ENCODE measurements at regions not wholly inside any gene's neighbourhood (a gene's known extent, or its start where the extent isn't known, plus 50 kb on each side); places are given as distances from the start of the nearest gene placed in this dataset.
"Not testable (repeated sequence)": the region's sequence is repeated elsewhere in the genome, so short reads cannot be mapped to it uniquely, and the experiment has no call there.

DNA sequence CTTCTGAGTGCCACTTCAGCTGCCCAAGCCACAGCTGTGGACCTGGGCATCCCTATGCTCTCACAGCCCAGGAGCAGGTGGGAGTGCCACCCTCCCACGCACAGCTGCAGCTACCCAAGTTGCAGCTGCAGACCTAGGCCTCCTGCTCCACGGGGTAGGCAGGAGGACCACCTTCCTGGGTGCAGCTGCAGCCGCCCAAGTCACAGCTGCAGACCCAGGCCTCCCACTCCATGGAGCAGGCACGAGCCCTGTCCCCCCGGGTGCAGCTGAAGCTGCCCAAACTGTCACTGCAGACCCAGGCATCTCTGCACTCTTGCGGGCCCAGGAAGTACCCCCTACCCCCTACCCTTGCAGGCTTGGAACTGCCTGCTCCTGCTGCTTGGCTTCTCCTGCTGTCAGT, 260.2 kb downstream of the XPNPEP1 start:
- TF ChIP-seq, protein P1, sequence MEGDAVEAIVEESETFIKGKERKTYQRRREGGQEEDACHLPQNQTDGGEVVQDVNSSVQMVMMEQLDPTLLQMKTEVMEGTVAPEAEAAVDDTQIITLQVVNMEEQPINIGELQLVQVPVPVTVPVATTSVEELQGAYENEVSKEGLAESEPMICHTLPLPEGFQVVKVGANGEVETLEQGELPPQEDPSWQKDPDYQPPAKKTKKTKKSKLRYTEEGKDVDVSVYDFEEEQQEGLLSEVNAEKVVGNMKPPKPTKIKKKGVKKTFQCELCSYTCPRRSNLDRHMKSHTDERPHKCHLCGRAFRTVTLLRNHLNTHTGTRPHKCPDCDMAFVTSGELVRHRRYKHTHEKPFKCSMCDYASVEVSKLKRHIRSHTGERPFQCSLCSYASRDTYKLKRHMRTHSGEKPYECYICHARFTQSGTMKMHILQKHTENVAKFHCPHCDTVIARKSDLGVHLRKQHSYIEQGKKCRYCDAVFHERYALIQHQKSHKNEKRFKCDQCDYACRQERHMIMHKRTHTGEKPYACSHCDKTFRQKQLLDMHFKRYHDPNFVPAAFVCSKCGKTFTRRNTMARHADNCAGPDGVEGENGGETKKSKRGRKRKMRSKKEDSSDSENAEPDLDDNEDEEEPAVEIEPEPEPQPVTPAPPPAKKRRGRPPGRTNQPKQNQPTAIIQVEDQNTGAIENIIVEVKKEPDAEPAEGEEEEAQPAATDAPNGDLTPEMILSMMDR (conservative IDR thresholded peaks at IDR 0.05) = no peak
- TF ChIP-seq EZH2 (IDR thresholded peaks at IDR 0.05; ENCODE audit: low read depth) = no peak
- Histone ChIP-seq H3K27me3 (ENCODE audit: insufficient read depth, low read depth) (no peaks in the 10 kb centered on the region), H3K79me2 (ENCODE audit: low read depth) (no peaks in the 10 kb centered on the region), H3K9me2 (ENCODE audit: insufficient read depth) (no peaks in the 10 kb centered on the region), H3K9me3 (ENCODE audit: insufficient read depth, low read depth) (no peaks in the 10 kb centered on the region), H3K4me2 (no peak overlapping the region), H2AFZ (no peak overlapping the region), H3K36me3 (ENCODE audit: low read depth) (no peaks in the 10 kb centered on the region), H3K4me1 (replicated peaks; ENCODE audit: insufficient read depth) (no peaks in the 10 kb centered on the region), H4K20me1 (ENCODE audit: insufficient read depth) (no peaks in the 10 kb centered on the region), H3K27ac (no peak overlapping the region), H3K4me3 (no peak overlapping the region), H3F3A (ENCODE audit: insufficient read depth, low read depth) (no peaks in the 10 kb centered on the region)
- BruUV-seq (replicated peaks) = no TSS peak
- ChIA-PET CTCF (no interaction called here), POLR2A (ENCODE audit: unreplicated experiment) (no interaction called here)
- intact Hi-C loops (cut with micrococcal nuclease; ENCODE audit: unreplicated experiment) = no loop called here
- DNase-seq = no peak

DNA sequence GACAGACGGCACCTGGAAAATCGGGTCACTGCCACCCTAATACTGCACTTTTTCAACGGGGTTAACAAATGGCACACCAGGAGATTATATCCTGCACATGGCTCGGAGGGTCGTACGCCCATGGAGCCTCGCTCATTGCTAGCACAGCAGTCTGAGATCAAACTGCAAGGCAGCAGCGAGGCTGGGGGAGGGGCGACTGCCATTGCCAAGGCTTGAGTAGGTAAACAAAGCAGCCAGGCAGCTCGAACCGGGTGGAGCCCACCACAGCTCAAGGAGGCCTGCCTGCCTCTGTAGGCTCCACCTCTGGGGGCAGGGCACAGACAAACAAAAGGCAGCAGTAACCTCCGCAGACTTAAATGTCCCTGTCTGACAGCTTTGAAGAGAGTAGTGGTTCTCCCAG, 270.7 kb downstream of the XPNPEP1 start:
- H2AFZ ChIP-seq; DNase-seq; H3K4me3 ChIP-seq; BruUV-seq (replicated peaks); CTCF ChIA-PET; POLR2A ChIA-PET (ENCODE audit: unreplicated experiment); H3K27ac ChIP-seq; H3K9me2 ChIP-seq (ENCODE audit: insufficient read depth); H3K9me3 ChIP-seq (ENCODE audit: insufficient read depth, low read depth); H4K20me1 ChIP-seq (ENCODE audit: insufficient read depth); H3K4me1 ChIP-seq (replicated peaks; ENCODE audit: insufficient read depth); H3K36me3 ChIP-seq (ENCODE audit: low read depth); intact Hi-C loops (cut with micrococcal nuclease; ENCODE audit: unreplicated experiment); H3K4me2 ChIP-seq; H3K27me3 ChIP-seq (ENCODE audit: insufficient read depth, low read depth); H3K79me2 ChIP-seq (ENCODE audit: low read depth); H3F3A ChIP-seq (ENCODE audit: insufficient read depth, low read depth): not testable (repeated sequence)

DNA sequence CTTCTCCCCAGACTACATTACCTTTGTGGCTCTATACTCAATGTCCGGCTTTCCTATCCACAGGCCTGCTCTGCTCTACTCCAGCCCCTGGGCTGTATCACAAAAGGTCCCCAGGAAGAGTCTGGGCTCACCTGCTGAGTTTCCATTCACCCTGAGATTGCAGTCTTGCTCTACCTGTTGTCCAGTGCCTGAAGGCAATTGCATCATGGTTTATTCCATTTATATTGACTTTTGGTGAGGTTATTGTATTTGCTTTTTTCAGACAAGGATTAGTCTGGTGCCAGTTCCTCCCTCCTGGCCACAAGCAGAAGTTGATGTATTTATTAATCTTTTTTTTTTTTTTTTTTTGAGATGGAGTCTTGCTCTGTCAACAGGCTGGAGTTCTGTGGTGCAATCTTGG, 273.1 kb downstream of the XPNPEP1 start:
- Histone ChIP-seq H3F3A (ENCODE audit: insufficient read depth, low read depth) (no peaks in the 10 kb centered on the region), H3K79me2 (ENCODE audit: low read depth) (no peaks in the 10 kb centered on the region), H3K4me2 (no peak overlapping the region), H3K9me3 (ENCODE audit: insufficient read depth, low read depth) (no peaks in the 10 kb centered on the region), H3K27ac (no peak overlapping the region), H3K4me3 (no peak overlapping the region), H3K9me2 (ENCODE audit: insufficient read depth) (no peaks in the 10 kb centered on the region), H3K36me3 (ENCODE audit: low read depth) (no peaks in the 10 kb centered on the region), H3K27me3 (ENCODE audit: insufficient read depth, low read depth) (no peaks in the 10 kb centered on the region), H4K20me1 (ENCODE audit: insufficient read depth) (no peaks in the 10 kb centered on the region), H3K4me1 (replicated peaks; ENCODE audit: insufficient read depth) (no peaks in the 10 kb centered on the region), H2AFZ (no peak overlapping the region)
- no peak for TF ChIP-seq EZH2 (IDR thresholded peaks at IDR 0.05; ENCODE audit: low read depth)
- TF ChIP-seq, protein P1 (conservative IDR thresholded peaks at IDR 0.05) = no peak
- no peak for DNase-seq
- CTCF ChIA-PET = no interaction called here
- POLR2A ChIA-PET (ENCODE audit: unreplicated experiment) = interaction anchor here (0.6 kb wide), 1 partner anchor 189 kb away, joined by 5 read pairs; no protein-coding TSS in a partner anchor
- no TSS peak for BruUV-seq (replicated peaks)
- intact Hi-C loops (cut with micrococcal nuclease; ENCODE audit: unreplicated experiment) = no loop called here

DNA sequence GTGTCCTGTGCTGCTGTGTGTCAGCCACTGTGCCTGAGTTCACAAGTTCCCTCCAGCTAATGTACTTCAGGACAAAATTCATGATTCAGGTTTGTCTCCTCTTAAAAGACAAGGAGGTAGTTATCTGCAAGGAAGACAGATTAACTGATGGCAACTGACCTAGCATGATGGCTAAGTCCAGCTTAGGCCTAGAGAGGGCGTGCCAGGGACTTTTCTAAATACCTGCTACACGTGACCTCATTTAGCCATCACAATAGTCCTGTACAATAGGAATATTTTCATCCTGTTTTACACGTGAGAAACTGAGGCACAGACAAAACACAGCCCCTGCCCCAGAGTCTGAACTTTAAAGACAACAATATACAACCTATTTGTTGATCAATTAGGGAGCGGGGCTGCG, 275.7 kb downstream of the XPNPEP1 start:
- no peak for TF ChIP-seq EZH2 (IDR thresholded peaks at IDR 0.05; ENCODE audit: low read depth)
- TF ChIP-seq, protein P1 (conservative IDR thresholded peaks at IDR 0.05) = no peak
- Histone ChIP-seq H3K9me3 (ENCODE audit: insufficient read depth, low read depth) (no peaks in the 10 kb centered on the region), H3K4me3 (no peak overlapping the region), H3K4me1 (replicated peaks; ENCODE audit: insufficient read depth) (no peaks in the 10 kb centered on the region), H3K79me2 (ENCODE audit: low read depth) (no peaks in the 10 kb centered on the region), H4K20me1 (ENCODE audit: insufficient read depth) (no peaks in the 10 kb centered on the region), H3K36me3 (ENCODE audit: low read depth) (no peaks in the 10 kb centered on the region), H3K9me2 (ENCODE audit: insufficient read depth) (no peaks in the 10 kb centered on the region), H3K4me2 (no peak overlapping the region), H3K27me3 (ENCODE audit: insufficient read depth, low read depth) (no peaks in the 10 kb centered on the region), H2AFZ (no peak overlapping the region), H3K27ac (no peak overlapping the region), H3F3A (ENCODE audit: insufficient read depth, low read depth) (no peaks in the 10 kb centered on the region)
- ChIA-PET POLR2A (ENCODE audit: unreplicated experiment) (no interaction called here), CTCF (no interaction called here)
- BruUV-seq (replicated peaks) = no TSS peak
- intact Hi-C loops (cut with micrococcal nuclease; ENCODE audit: unreplicated experiment) = no loop called here
- no peak for DNase-seq

Measured in PC-9 (cell line).